DND-41 (cell line): ENCODE measurements at regions not wholly inside any gene's neighbourhood (a gene's known extent, or its start where the extent isn't known, plus 50 kb on each side); places are given as distances from the start of the nearest gene placed in this dataset.

Experiments used
- CTCF ChIP-seq: IDR thresholded peaks from 2 replicates; pipeline ENCODE4 v1.5.1; 2012; ENCODE audit warnings: borderline replicate concordance, low read length, moderate library complexity, mild to moderate bottlenecking; ENCODE audit not compliant: poor library complexity, severe bottlenecking; ENCODE audit errors: extremely low read depth
- EZH2 ChIP-seq: IDR thresholded peaks from 3 replicates; pipeline ENCODE4 v1.6.1; 2012; ENCODE audit warnings: borderline replicate concordance, low read depth, mild to moderate bottlenecking, moderate library complexity, low read length, inconsistent platforms; ENCODE audit not compliant: severe bottlenecking

GRCh38 chr5:125848751-125849150 lies 574.5 kb upstream of the GRAMD2B start:
- no peak for TF ChIP-seq CTCF
- no peak for TF ChIP-seq EZH2
